ENCODE measurements at regions not wholly inside any gene's neighbourhood (a gene's known extent, or its start where the extent isn't known, plus 50 kb on each side); places are given as distances from the start of the nearest gene placed in this dataset.

- Histone ChIP-seq H3K23ac (ENCODE audit: insufficient read length) (no peak overlapping the region), H2BK120ac (replicated peaks; ENCODE audit: low read depth, low read length) (no peak overlapping the region), H3K18ac (ENCODE audit: extremely low read depth, low read length) (no peak overlapping the region), H4K5ac (ENCODE audit: insufficient read length, low read depth, low read length) (no peak overlapping the region), H3K4me2 (ENCODE audit: insufficient read depth in 1 of 2, low read depth in 2 of 2, low read length in 2 of 2) (no peak overlapping the region), H3K36me3 (ENCODE audit: control insufficient read depth in 2 of 4, insufficient read depth in 4 of 4, low read length in 3 of 4) (no peaks in the 10 kb centered on the region; a peak in 1 of 8 replicates), H3K9ac (replicated peaks in 1 of 4; ENCODE audit: extremely low read depth in 1 of 4, low read depth in 3 of 4, low read length in 3 of 4) (no peak overlapping the region), H3K4ac (replicated peaks; ENCODE audit: insufficient read length, low read depth, low read length) (no peak overlapping the region), H3K79me1 (ENCODE audit: low read depth, low read length) (no peaks in the 10 kb centered on the region), H3K79me2 (ENCODE audit: control insufficient read depth in 1 of 2, insufficient read depth in 2 of 2, low read length in 2 of 2) (no peaks in the 10 kb centered on the region), H2BK5ac (ENCODE audit: low read depth, low read length) (no peak overlapping the region), H3K56ac (replicated peaks; ENCODE audit: insufficient read length, low read depth, low read length) (no peak overlapping the region), H3K9me3 (ENCODE audit: insufficient read depth in 2 of 2, low read depth in 1 of 2, low read length in 1 of 2) (no peaks in the 10 kb centered on the region), H2AFZ (ENCODE audit: low read length) (no peak overlapping the region), H2BK12ac (ENCODE audit: low read depth, low read length) (no peak overlapping the region), H4K91ac (replicated peaks; ENCODE audit: insufficient read length, low read length) (no peak overlapping the region), H2BK15ac (ENCODE audit: low read length) (no peak overlapping the region), H4K8ac (ENCODE audit: extremely low read depth, insufficient read depth, low read length) (no peak overlapping the region), H3K4me1 (replicated peaks in 1 of 4; ENCODE audit: control insufficient read depth in 3 of 4, insufficient read depth in 4 of 4, low read length in 3 of 4) (peaks cover 8 to 12% (median 9%) of the 10 kb centered on the region in 4 experiments; a peak in 5 of 7 replicates), H2AK5ac (ENCODE audit: low read depth, low read length) (no peak overlapping the region), H4K20me1 (replicated peaks in 1 of 2; ENCODE audit: control insufficient read depth in 1 of 2, insufficient read depth in 2 of 2, low read length in 2 of 2) (no peaks in the 10 kb centered on the region), H3K4me3 (ENCODE audit: extremely low read depth in 1 of 4, insufficient read depth in 2 of 4, low read depth in 3 of 4, low read length in 4 of 4) (no peak overlapping the region), H3K27me3 (replicated peaks in 1 of 4; ENCODE audit: control insufficient read depth in 3 of 4, extremely low read depth in 1 of 4, insufficient read depth in 3 of 4, low read length in 3 of 4) (peaks cover 0 to 3% (median 0%) of the 10 kb centered on the region in 4 experiments; a peak in 2 of 7 replicates), H3K23me2 (ENCODE audit: low read depth, low read length) (no peaks in the 10 kb centered on the region), H2BK20ac (ENCODE audit: low read length) (no peak overlapping the region), H3K27ac (ENCODE audit: low read depth, low read length) (no peak overlapping the region), H3K14ac (ENCODE audit: insufficient read length) (no peak overlapping the region)
- FAIRE-seq: no peak
- ChIA-PET CTCF (ENCODE audit: partially characterized antibody) (no interaction called here), POLR2A (ENCODE audit: partially characterized antibody) (no interaction called here)
- no peak for DNase-seq (ENCODE audit: low read depth in 1 of 2, low spot score in 2 of 2)
- WGBS, 2 experiments (ENCODE audit: extremely low coverage in 1 of 2, insufficient coverage in 1 of 2, insufficient read length in 1 of 2, insufficient replicate concordance in 2 of 2, low coverage in 1 of 2, low lambda C conversion rate in 2 of 2, missing lambda C conversion rate in 1 of 2): 87% methylated on average over 8 of the region's 8 CpGs; no CpG with 5 or more reads in 1 of the 2 experiments
- TF ChIP-seq NRF1 (IDR thresholded peaks at IDR 0.05; ENCODE audit: low read depth, low read length) (no peak), GABPA (IDR thresholded peaks at IDR 0.05; ENCODE audit: borderline replicate concordance, insufficient read depth, low read length) (no peak)
These were observed 174.6 kb downstream of the PMP22 start for GRCh38 chr17:15090533-15090932.

Data from H1 (cell line).